ENCODE measurements at regions not wholly inside any gene's neighbourhood (a gene's known extent, or its start where the extent isn't known, plus 50 kb on each side); places are given as distances from the start of the nearest gene placed in this dataset.

DNA sequence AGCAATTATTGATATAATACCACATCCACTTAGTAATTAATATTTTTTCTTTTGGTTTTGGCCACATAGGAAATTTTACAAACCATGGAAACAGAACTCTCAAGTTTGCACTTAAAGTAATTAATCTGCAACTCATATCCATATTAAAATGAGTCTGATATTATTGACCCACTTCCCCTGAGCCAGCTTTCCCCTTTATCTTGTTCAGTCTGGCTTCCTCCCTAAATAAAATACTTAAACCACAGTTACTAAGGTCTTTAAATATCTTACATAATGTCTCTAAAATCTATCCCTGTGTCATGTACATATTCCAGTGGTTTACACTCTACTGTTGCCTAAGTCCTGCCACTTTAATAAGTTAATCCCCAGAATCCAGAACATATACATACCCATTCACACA lies 564.9 kb upstream of the FSHR start:
- TF ChIP-seq POLR2A (IDR thresholded peaks at IDR 0.05) (no peak), POLR2AphosphoS5 (IDR thresholded peaks at IDR 0.05) (no peak)
- TF ChIP-seq, protein P1, sequence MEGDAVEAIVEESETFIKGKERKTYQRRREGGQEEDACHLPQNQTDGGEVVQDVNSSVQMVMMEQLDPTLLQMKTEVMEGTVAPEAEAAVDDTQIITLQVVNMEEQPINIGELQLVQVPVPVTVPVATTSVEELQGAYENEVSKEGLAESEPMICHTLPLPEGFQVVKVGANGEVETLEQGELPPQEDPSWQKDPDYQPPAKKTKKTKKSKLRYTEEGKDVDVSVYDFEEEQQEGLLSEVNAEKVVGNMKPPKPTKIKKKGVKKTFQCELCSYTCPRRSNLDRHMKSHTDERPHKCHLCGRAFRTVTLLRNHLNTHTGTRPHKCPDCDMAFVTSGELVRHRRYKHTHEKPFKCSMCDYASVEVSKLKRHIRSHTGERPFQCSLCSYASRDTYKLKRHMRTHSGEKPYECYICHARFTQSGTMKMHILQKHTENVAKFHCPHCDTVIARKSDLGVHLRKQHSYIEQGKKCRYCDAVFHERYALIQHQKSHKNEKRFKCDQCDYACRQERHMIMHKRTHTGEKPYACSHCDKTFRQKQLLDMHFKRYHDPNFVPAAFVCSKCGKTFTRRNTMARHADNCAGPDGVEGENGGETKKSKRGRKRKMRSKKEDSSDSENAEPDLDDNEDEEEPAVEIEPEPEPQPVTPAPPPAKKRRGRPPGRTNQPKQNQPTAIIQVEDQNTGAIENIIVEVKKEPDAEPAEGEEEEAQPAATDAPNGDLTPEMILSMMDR (IDR thresholded peaks at IDR 0.05), result no peak

Data from stomach (tissue), 4 donors.